HL-60 (cell line): ENCODE measurements at regions not wholly inside any gene's neighbourhood (a gene's known extent, or its start where the extent isn't known, plus 50 kb on each side); places are given as distances from the start of the nearest gene placed in this dataset.

ENCODE experiments used
- GABPA ChIP-seq: IDR thresholded peaks from 2 replicates; pipeline ENCODE4 v1.6.1; 2012; ENCODE audit warnings: low read depth
- POLR2AphosphoS5 ChIP-seq: IDR thresholded peaks from 2 replicates; pipeline ENCODE4 v1.6.1; 2012; ENCODE audit warnings: low read depth
- TF ChIP-seq, protein P1 (sequence below): IDR thresholded peaks from one replicate; pipeline ENCODE4 v1.5.1; 2011; ENCODE audit warnings: low read length, control low read depth, inconsistent platforms; ENCODE audit not compliant: insufficient read depth
- TF ChIP-seq, protein P2 (sequence below): IDR thresholded peaks from 2 replicates; pipeline ENCODE4 v1.6.1; 2012; ENCODE audit warnings: low read depth; ENCODE audit not compliant: insufficient replicate concordance

DNA sequence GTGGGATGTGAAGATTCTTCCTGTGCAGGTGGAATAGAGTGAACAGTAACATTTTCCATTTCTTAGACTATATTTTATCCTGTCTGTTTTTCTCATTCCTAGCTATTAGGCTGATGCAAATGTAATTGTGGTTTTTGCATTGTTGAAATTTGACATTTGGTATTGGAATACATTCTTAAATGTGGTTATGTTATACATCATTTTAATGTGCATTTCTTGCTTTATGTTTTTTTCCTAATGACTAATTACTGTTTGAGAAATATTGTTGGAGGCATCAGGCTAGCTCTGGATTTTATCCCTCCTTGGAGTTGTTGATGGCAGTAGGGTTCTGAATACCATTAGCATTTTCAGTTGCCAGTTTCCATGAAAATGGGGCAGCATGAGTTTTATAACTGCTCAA is 75.9 kb upstream of the GNG2 start:
- TF ChIP-seq, protein P1, sequence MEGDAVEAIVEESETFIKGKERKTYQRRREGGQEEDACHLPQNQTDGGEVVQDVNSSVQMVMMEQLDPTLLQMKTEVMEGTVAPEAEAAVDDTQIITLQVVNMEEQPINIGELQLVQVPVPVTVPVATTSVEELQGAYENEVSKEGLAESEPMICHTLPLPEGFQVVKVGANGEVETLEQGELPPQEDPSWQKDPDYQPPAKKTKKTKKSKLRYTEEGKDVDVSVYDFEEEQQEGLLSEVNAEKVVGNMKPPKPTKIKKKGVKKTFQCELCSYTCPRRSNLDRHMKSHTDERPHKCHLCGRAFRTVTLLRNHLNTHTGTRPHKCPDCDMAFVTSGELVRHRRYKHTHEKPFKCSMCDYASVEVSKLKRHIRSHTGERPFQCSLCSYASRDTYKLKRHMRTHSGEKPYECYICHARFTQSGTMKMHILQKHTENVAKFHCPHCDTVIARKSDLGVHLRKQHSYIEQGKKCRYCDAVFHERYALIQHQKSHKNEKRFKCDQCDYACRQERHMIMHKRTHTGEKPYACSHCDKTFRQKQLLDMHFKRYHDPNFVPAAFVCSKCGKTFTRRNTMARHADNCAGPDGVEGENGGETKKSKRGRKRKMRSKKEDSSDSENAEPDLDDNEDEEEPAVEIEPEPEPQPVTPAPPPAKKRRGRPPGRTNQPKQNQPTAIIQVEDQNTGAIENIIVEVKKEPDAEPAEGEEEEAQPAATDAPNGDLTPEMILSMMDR, result no peak
- TF ChIP-seq GABPA, result no peak
- TF ChIP-seq, protein P2, sequence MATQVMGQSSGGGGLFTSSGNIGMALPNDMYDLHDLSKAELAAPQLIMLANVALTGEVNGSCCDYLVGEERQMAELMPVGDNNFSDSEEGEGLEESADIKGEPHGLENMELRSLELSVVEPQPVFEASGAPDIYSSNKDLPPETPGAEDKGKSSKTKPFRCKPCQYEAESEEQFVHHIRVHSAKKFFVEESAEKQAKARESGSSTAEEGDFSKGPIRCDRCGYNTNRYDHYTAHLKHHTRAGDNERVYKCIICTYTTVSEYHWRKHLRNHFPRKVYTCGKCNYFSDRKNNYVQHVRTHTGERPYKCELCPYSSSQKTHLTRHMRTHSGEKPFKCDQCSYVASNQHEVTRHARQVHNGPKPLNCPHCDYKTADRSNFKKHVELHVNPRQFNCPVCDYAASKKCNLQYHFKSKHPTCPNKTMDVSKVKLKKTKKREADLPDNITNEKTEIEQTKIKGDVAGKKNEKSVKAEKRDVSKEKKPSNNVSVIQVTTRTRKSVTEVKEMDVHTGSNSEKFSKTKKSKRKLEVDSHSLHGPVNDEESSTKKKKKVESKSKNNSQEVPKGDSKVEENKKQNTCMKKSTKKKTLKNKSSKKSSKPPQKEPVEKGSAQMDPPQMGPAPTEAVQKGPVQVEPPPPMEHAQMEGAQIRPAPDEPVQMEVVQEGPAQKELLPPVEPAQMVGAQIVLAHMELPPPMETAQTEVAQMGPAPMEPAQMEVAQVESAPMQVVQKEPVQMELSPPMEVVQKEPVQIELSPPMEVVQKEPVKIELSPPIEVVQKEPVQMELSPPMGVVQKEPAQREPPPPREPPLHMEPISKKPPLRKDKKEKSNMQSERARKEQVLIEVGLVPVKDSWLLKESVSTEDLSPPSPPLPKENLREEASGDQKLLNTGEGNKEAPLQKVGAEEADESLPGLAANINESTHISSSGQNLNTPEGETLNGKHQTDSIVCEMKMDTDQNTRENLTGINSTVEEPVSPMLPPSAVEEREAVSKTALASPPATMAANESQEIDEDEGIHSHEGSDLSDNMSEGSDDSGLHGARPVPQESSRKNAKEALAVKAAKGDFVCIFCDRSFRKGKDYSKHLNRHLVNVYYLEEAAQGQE, result no peak
- TF ChIP-seq POLR2AphosphoS5, result no peak
